ENCODE measurements at regions not wholly inside any gene's neighbourhood (a gene's known extent, or its start where the extent isn't known, plus 50 kb on each side); places are given as distances from the start of the nearest gene placed in this dataset.

- TF ChIP-seq GATA1 (IDR thresholded peaks at IDR 0.05; ENCODE audit: low read depth, low read length) = no peak
- no peak for TF ChIP-seq POLR2A (IDR thresholded peaks at IDR 0.05; ENCODE audit: low read length)
- no peak for DNase-seq
Observed at GRCh38 chr14:101332281-101332680, 229.0 kb upstream of the DIO3 start.

DNA sequence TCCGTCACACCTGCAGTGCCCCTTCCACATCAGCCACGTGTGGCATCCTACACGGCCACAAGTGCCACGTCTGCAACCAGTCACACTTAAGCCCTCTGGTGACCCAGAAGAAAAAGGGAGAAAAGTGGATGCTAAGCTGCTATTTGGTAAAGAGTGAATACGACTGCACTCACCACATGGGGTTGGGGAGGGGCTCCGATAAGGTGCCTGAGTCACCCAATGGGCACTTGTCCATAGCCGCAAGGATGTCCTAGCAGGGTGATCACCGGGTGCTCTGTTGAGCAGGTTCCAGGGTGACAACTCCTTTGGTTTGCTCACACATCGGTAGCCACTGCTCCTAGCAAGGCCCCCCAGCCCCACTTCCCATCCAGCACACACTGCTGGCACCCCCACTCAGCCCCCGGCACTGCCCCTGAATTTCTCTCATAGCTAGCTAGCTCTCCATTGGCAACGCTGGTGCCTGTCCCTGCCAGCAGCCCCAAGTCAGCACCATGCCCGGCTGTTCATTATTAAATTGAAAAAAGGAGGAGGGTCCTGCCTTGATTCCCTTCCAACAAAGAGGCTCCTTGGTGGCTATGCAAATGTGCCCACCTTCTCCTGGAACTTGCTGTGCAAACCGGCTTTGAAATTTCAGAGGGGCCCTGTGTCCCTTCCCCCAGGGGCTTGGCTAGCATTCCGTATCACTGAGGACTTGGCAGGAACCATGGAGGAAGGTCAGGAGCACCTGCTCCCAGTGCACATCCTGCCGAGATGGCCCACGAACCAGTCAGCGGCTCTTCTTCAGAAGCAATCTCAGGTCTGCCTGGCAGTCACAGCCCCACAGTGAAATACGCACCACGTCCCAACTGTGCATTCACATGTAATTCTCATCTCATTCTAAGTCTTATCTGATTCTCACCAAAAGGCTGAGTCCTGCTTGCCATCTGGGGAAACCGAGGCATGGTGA lies 227.7 kb upstream of the DIO3 start:
- no peak for TF ChIP-seq GATA1 (IDR thresholded peaks at IDR 0.05; ENCODE audit: low read depth, low read length)
- TF ChIP-seq POLR2A (IDR thresholded peaks at IDR 0.05; ENCODE audit: low read length) = no peak
- no peak for DNase-seq

GRCh38 chr14:101334656-101335055 lies 226.6 kb upstream of the DIO3 start:
- no peak for TF ChIP-seq POLR2A (IDR thresholded peaks at IDR 0.05; ENCODE audit: low read length)
- TF ChIP-seq GATA1 (IDR thresholded peaks at IDR 0.05; ENCODE audit: low read depth, low read length) = no peak
- DNase-seq = no peak

- DNase-seq = no peak
- TF ChIP-seq POLR2A (IDR thresholded peaks at IDR 0.05; ENCODE audit: low read length) (no peak), GATA1 (IDR thresholded peaks at IDR 0.05; ENCODE audit: low read depth, low read length) (no peak)
Observed at GRCh38 chr14:101335061-101335661, 226.1 kb upstream of the DIO3 start.

GRCh38 chr14:101336183-101336582 lies 225.1 kb upstream of the DIO3 start:
- TF ChIP-seq GATA1 (IDR thresholded peaks at IDR 0.05; ENCODE audit: low read depth, low read length) = no peak
- TF ChIP-seq POLR2A (IDR thresholded peaks at IDR 0.05; ENCODE audit: low read length) = no peak
- DNase-seq = no peak

- TF ChIP-seq POLR2A (IDR thresholded peaks at IDR 0.05; ENCODE audit: low read length) (no peak), GATA1 (IDR thresholded peaks at IDR 0.05; ENCODE audit: low read depth, low read length) (no peak)
- no peak for DNase-seq
Observed at GRCh38 chr14:101337053-101337452, 224.2 kb upstream of the DIO3 start.

DNA sequence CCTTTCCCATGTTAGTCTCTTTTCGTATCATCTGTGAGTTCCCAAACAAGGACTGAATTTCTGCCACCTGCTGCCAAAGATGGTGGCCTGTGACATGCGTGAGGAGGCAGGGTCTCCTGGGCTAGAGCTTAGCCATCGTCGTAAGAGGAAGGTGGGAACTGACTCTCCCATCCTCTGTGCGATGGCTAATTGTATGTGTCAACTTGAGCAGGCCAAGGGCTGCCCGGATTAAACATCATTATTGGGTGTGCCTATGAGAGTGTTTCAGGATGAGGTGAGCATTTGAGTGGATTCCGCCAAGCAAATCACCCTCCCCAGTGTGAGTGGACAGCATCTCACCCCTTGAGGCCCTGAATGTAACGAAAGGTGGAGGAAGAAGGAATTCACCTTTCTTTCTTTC lies 220.7 kb upstream of the DIO3 start:
- no peak for TF ChIP-seq GATA1 (IDR thresholded peaks at IDR 0.05; ENCODE audit: low read depth, low read length)
- no peak for TF ChIP-seq POLR2A (IDR thresholded peaks at IDR 0.05; ENCODE audit: low read length)
- DNase-seq = no peak

GRCh38 chr14:101347893-101348777 lies 213.2 kb upstream of the DIO3 start:
- DNase-seq = no peak
- no peak for TF ChIP-seq POLR2A (IDR thresholded peaks at IDR 0.05; ENCODE audit: low read length)
- no peak for TF ChIP-seq GATA1 (IDR thresholded peaks at IDR 0.05; ENCODE audit: low read depth, low read length)

DNA sequence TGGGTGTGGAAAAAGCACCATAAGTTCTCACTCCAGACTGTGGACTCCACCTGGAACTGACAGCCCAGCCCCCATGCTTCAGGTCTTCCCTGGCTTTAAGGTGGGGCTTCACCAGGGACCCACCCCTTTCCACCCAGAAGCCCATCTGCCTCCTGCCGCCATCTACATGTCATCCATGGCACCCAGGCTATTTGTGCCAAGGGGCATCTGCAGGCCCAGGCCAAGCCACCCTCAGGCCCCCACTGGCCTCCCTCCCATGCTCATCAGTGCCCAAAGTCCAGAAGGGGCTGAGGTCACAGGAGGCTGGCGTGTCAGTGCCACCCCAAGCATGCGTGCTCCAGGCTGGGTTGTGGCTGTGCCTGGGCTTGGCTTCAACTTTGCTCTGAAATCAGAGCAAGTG lies 212.2 kb upstream of the DIO3 start:
- no peak for DNase-seq

GRCh38 chr14:101350021-101350420 lies 211.3 kb upstream of the DIO3 start:
- no peak for DNase-seq
- TF ChIP-seq POLR2A (IDR thresholded peaks at IDR 0.05; ENCODE audit: low read length) = no peak
- no peak for TF ChIP-seq GATA1 (IDR thresholded peaks at IDR 0.05; ENCODE audit: low read depth, low read length)

More for the DNA sequence above, 212.2 kb upstream of the DIO3 start:
- TF ChIP-seq GATA1 (IDR thresholded peaks at IDR 0.05; ENCODE audit: low read depth, low read length) (no peak), POLR2A (IDR thresholded peaks at IDR 0.05; ENCODE audit: low read length) (no peak)

- no peak for TF ChIP-seq POLR2A (IDR thresholded peaks at IDR 0.05; ENCODE audit: low read length)
- TF ChIP-seq GATA1 (IDR thresholded peaks at IDR 0.05; ENCODE audit: low read depth, low read length) = no peak
- no peak for DNase-seq
Observed at GRCh38 chr14:101350691-101351090, 210.6 kb upstream of the DIO3 start.

DNA sequence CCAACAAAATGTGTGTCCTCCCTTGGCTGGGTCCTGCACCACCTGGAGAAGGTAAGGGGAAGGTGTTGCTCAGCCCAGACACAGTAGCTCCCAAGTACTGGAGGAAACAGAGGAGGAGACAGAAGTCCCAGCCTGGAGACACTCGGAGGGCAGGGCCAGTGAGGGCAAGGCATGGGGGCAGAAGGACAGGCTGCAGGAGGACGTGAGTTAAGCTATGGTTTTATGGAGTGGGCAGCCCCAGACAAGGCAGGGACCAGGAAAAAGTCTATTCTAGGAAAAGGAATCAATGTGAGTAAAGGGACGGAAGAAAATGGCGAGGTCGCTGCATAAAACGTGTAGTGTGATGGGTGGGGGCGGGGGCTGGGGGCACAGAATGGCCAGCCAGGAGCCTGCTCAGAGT lies 210.1 kb upstream of the DIO3 start:
- TF ChIP-seq POLR2A (IDR thresholded peaks at IDR 0.05; ENCODE audit: low read length) = no peak
- no peak for TF ChIP-seq GATA1 (IDR thresholded peaks at IDR 0.05; ENCODE audit: low read depth, low read length)

GRCh38 chr14:101351769-101352168 lies 209.5 kb upstream of the DIO3 start:
- no peak for DNase-seq
- TF ChIP-seq POLR2A (IDR thresholded peaks at IDR 0.05; ENCODE audit: low read length) = no peak
- TF ChIP-seq GATA1 (IDR thresholded peaks at IDR 0.05; ENCODE audit: low read depth, low read length) = no peak

More for the DNA sequence above, 210.1 kb upstream of the DIO3 start:
- DNase-seq = no peak

DNA sequence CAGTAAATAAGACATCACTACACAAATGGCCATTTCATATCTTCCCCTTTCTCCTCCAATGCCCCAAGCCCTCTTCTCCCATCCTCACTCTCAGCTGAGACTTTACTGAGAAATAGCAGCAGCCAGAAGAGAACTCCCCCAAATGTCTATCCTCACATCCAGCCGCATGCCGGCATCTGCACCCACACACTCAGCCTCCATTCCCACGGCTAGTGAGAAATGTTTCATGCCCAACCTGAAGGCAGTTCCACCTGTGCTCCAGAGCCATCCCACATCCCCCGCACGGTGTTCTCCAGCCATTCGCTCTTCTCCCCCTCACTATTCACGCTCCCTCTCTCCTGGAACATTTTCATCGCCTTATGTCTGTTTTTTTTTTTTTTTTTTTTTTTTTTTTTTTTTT lies 208.7 kb upstream of the DIO3 start:
- TF ChIP-seq POLR2A (IDR thresholded peaks at IDR 0.05; ENCODE audit: low read length) (no peak), GATA1 (IDR thresholded peaks at IDR 0.05; ENCODE audit: low read depth, low read length) (no peak)
- DNase-seq = no peak
